Head of caudate nucleus (tissue), 42 donors: ENCODE measurements at regions not wholly inside any gene's neighbourhood (a gene's known extent, or its start where the extent isn't known, plus 50 kb on each side); places are given as distances from the start of the nearest gene placed in this dataset.

Experiments used
- DNase-seq, 42 donors: peaks; one replicate each; pipeline versions ENCODE4 v3.0.0 to v3.0.0-alpha.2; 2020 to 2021; ENCODE audit warnings: mixed read lengths in 7 of 42
- intact Hi-C: fragments of 100-400 bp; cut with DNase I; formaldehyde crosslinking; loops from one replicate; pipeline ENCODE4 v1.15.0; 2022

GRCh38 chr12:27907766-27908165, 64.8 kb downstream of the PTHLH start:
- intact Hi-C loops: no loop called here
- DNase-seq: no peak

GRCh38 chr12:27906658-27907473, 65.7 kb downstream of the PTHLH start:
- intact Hi-C loops: no loop called here

GRCh38 chr12:27906127-27906500, 66.4 kb downstream of the PTHLH start:
- intact Hi-C loops: no loop called here
- DNase-seq: no peak

More at GRCh38 chr12:27906658-27907473, 65.7 kb downstream of the PTHLH start:
- no peak for DNase-seq

GRCh38 chr12:27905285-27906126, 67.0 kb downstream of the PTHLH start:
- no peak for DNase-seq
- intact Hi-C loops: no loop called here

- intact Hi-C loops: no loop called here
- DNase-seq: no peak
Observed at GRCh38 chr12:27902651-27903050, 69.9 kb downstream of the PTHLH start.

- intact Hi-C loops: no loop called here
- peak in 3 of 42 donors; percentile 5 to 8 (median 8) for DNase-seq
Observed at GRCh38 chr12:27901959-27902358, 70.6 kb downstream of the PTHLH start.

- no peak for DNase-seq
- intact Hi-C loops: no loop called here
Observed at GRCh38 chr12:27900920-27901879, 71.3 kb downstream of the PTHLH start.

- DNase-seq: no peak
Observed at GRCh38 chr12:27899151-27899661, 73.3 kb downstream of the PTHLH start.

GRCh38 chr12:27898022-27898421, 74.5 kb downstream of the PTHLH start:
- intact Hi-C loops: no loop called here
- no peak for DNase-seq

More at GRCh38 chr12:27899151-27899661, 73.3 kb downstream of the PTHLH start:
- intact Hi-C loops: no loop called here

- intact Hi-C loops: no loop called here
- no peak for DNase-seq
Observed at GRCh38 chr12:27896419-27896990, 76.0 kb downstream of the PTHLH start.

GRCh38 chr12:27894309-27894708, 78.2 kb downstream of the PTHLH start:
- intact Hi-C loops: no loop called here
- DNase-seq: no peak

- DNase-seq: no peak
- intact Hi-C loops: no loop called here
Observed at GRCh38 chr12:27879708-27880107, 92.8 kb downstream of the PTHLH start.

GRCh38 chr12:27875677-27876076, 95.6 kb upstream of the MANSC4 start:
- intact Hi-C loops: no loop called here

GRCh38 chr12:27873010-27873409, 93.0 kb upstream of the MANSC4 start:
- intact Hi-C loops: no loop called here
- DNase-seq: no peak

More at GRCh38 chr12:27875677-27876076, 95.6 kb upstream of the MANSC4 start:
- no peak for DNase-seq

- intact Hi-C loops: no loop called here
- DNase-seq: no peak
Observed at GRCh38 chr12:27871946-27872345, 91.9 kb upstream of the MANSC4 start.

GRCh38 chr12:27870939-27871338, 90.9 kb upstream of the MANSC4 start:
- intact Hi-C loops: no loop called here

GRCh38 chr12:27869567-27869966, 89.5 kb upstream of the MANSC4 start:
- DNase-seq: peak in 1 of 42 donors; percentile 25
- intact Hi-C loops: no loop called here

More at GRCh38 chr12:27870939-27871338, 90.9 kb upstream of the MANSC4 start:
- no peak for DNase-seq

- intact Hi-C loops: no loop called here
- no peak for DNase-seq
Observed at GRCh38 chr12:27868139-27868538, 88.1 kb upstream of the MANSC4 start.
